Upper lobe of right lung (tissue), 1 donor: ENCODE measurements at regions not wholly inside any gene's neighbourhood (a gene's known extent, or its start where the extent isn't known, plus 50 kb on each side); places are given as distances from the start of the nearest gene placed in this dataset.

ENCODE experiments used
- ATAC-seq: fragments of 200-7000 bp; cut with Tn5 transposase; one replicate; pipeline ENCODE4 v1.9.1; 2020; ENCODE audit warnings: mild to moderate bottlenecking, moderate library complexity
- DNase-seq: peaks from one replicate; pipeline ENCODE4 v3.0.0-alpha.2; 2020
- H3K27ac ChIP-seq: fragments of 200-600 bp; one replicate; pipeline ENCODE4 v1.8.0; 2022
- H3K27me3 ChIP-seq: fragments of 200-600 bp; one replicate; pipeline ENCODE4 v1.8.0; 2022; ENCODE audit warnings: mild to moderate bottlenecking
- H3K36me3 ChIP-seq: fragments of 200-600 bp; one replicate; pipeline ENCODE4 v1.8.0; 2022
- H3K4me1 ChIP-seq: fragments of 200-600 bp; one replicate; pipeline ENCODE4 v1.8.0; 2022
- H3K4me3 ChIP-seq: fragments of 200-600 bp; one replicate; pipeline ENCODE4 v1.8.0; 2022; ENCODE audit warnings: mild to moderate bottlenecking
- H3K9me3 ChIP-seq: fragments of 200-600 bp; one replicate; pipeline ENCODE4 v1.8.0; 2022
- CTCF ChIP-seq: fragments of 200-600 bp; IDR thresholded peaks from one replicate; pipeline ENCODE4 v1.8.0; 2022; ENCODE audit warnings: antibody characterized with exemption
- intact Hi-C: fragments of 100-400 bp; cut with DNase I; formaldehyde crosslinking; loops from one replicate; pipeline ENCODE4 v1.11.0; 2022
- donor health status: DM: no; HTN: yes; CAD: no; lungs with severe emphysema.

GRCh38 chr5:3811116-3811515 lies 215.5 kb downstream of the IRX1 start:
- Histone ChIP-seq H3K4me1 (no peaks in the 10 kb centered on the region), H3K4me3 (no peak overlapping the region)
- TF ChIP-seq CTCF, result no peak

GRCh38 chr5:3818624-3819023 lies 223.0 kb downstream of the IRX1 start:
- no peaks in the 10 kb centered on the region for H3K27me3 ChIP-seq
- H3K9me3 ChIP-seq, result no peaks in the 10 kb centered on the region
- no peak for TF ChIP-seq CTCF
- DNase-seq (no peak), ATAC-seq (no peak)
- no peaks in the 10 kb centered on the region for H3K4me1 ChIP-seq
- H3K4me3 ChIP-seq, result no peak overlapping the region
- no peak overlapping the region for H3K27ac ChIP-seq
- no peaks in the 10 kb centered on the region for H3K36me3 ChIP-seq
- intact Hi-C loops, result no loop called here

More at GRCh38 chr5:3811116-3811515, 215.5 kb downstream of the IRX1 start:
- intact Hi-C loops, result no loop called here
- DNase-seq (no peak), ATAC-seq (no peak)
- Histone ChIP-seq H3K9me3 (no peaks in the 10 kb centered on the region), H3K27ac (no peak overlapping the region), H3K27me3 (no peaks in the 10 kb centered on the region), H3K36me3 (no peaks in the 10 kb centered on the region)

GRCh38 chr5:3825531-3826451 lies 230.2 kb downstream of the IRX1 start:
- no peak for TF ChIP-seq CTCF
- H3K9me3 ChIP-seq, result no peaks in the 10 kb centered on the region
- ATAC-seq (no peak), DNase-seq (no peak)
- no peaks in the 10 kb centered on the region for H3K4me1 ChIP-seq
- H3K27me3 ChIP-seq, result no peaks in the 10 kb centered on the region
- intact Hi-C loops, result no loop called here
- H3K36me3 ChIP-seq, result no peaks in the 10 kb centered on the region
- H3K27ac ChIP-seq, result no peak overlapping the region
- no peak overlapping the region for H3K4me3 ChIP-seq

GRCh38 chr5:3827624-3828023 lies 232.0 kb downstream of the IRX1 start:
- Histone ChIP-seq H3K27me3 (no peaks in the 10 kb centered on the region), H3K4me3 (no peak overlapping the region), H3K36me3 (no peaks in the 10 kb centered on the region), H3K9me3 (no peaks in the 10 kb centered on the region), H3K4me1 (no peaks in the 10 kb centered on the region), H3K27ac (no peak overlapping the region)
- intact Hi-C loops, result no loop called here
- no peak for TF ChIP-seq CTCF
- ATAC-seq, result no peak
- no peak for DNase-seq

- intact Hi-C loops, result no loop called here
- H3K4me3 ChIP-seq, result no peak overlapping the region
- no peak overlapping the region for H3K27ac ChIP-seq
- no peaks in the 10 kb centered on the region for H3K4me1 ChIP-seq
- H3K36me3 ChIP-seq, result no peaks in the 10 kb centered on the region
- no peaks in the 10 kb centered on the region for H3K27me3 ChIP-seq
- ATAC-seq (no peak), DNase-seq (no peak)
- H3K9me3 ChIP-seq, result no peaks in the 10 kb centered on the region
- TF ChIP-seq CTCF, result no peak
Measured at GRCh38 chr5:3828761-3829160, 233.1 kb downstream of the IRX1 start.
